ENCODE measurements at regions not wholly inside any gene's neighbourhood (a gene's known extent, or its start where the extent isn't known, plus 50 kb on each side); places are given as distances from the start of the nearest gene placed in this dataset.

DNA sequence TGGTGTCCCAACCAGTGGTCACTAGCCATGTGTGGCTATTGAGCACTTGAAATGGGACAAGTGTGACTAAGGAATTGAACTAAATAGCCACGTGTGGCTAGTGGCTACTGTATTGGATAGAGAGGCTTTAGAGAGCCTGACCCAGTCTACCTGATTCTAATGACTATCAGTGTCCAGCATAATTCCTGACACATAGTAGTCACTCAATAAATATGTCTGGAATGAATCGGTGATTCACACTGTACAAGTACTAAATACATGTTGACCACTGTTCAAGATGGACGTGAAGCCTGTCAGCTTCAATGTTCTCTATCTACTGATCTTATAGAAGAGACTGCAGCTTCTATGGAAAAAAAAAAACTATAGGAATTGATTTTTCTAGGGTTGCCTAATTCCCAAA is 57.7 kb upstream of the MAST4 start:
- no peak overlapping the region for H3K9ac ChIP-seq (ENCODE audit: low read length)
- H3K4me2 ChIP-seq (ENCODE audit: low read length) = no peak overlapping the region
- no peaks in the 10 kb centered on the region for H3K36me3 ChIP-seq (ENCODE audit: insufficient read depth, low read length)
- H3K27me3 ChIP-seq (ENCODE audit: insufficient read depth, low read length) = no peaks in the 10 kb centered on the region
- H3K9me3 Mint-ChIP-seq (ENCODE audit: unreplicated experiment) = no peaks in the 10 kb centered on the region
- TF ChIP-seq EZH2 (IDR thresholded peaks at IDR 0.05; ENCODE audit: insufficient read depth, low read length) = no peak
- TF ChIP-seq, protein P1, sequence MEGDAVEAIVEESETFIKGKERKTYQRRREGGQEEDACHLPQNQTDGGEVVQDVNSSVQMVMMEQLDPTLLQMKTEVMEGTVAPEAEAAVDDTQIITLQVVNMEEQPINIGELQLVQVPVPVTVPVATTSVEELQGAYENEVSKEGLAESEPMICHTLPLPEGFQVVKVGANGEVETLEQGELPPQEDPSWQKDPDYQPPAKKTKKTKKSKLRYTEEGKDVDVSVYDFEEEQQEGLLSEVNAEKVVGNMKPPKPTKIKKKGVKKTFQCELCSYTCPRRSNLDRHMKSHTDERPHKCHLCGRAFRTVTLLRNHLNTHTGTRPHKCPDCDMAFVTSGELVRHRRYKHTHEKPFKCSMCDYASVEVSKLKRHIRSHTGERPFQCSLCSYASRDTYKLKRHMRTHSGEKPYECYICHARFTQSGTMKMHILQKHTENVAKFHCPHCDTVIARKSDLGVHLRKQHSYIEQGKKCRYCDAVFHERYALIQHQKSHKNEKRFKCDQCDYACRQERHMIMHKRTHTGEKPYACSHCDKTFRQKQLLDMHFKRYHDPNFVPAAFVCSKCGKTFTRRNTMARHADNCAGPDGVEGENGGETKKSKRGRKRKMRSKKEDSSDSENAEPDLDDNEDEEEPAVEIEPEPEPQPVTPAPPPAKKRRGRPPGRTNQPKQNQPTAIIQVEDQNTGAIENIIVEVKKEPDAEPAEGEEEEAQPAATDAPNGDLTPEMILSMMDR (IDR thresholded peaks at IDR 0.05; ENCODE audit: insufficient read depth, low read depth, low read length) = no peak
- H3K4me3 Mint-ChIP-seq (ENCODE audit: unreplicated experiment) = no peak overlapping the region
- no peaks in the 10 kb centered on the region for H3K9me3 ChIP-seq (ENCODE audit: insufficient read depth, low read depth, low read length)
- peak overlapping the region; percentile 88 for H3K27ac Mint-ChIP-seq (ENCODE audit: unreplicated experiment)
- H4K20me1 ChIP-seq (ENCODE audit: insufficient read depth, low read length) = no peaks in the 10 kb centered on the region
- FAIRE-seq (no peak), DNase-seq (ENCODE audit: low read depth) (peak; percentile 33)
- H3K4me3 ChIP-seq (ENCODE audit: insufficient read depth, low read depth, low read length) = no peak overlapping the region
- H3K36me3 Mint-ChIP-seq (ENCODE audit: low read depth, unreplicated experiment) = no peaks in the 10 kb centered on the region
- H2AFZ ChIP-seq (ENCODE audit: low read depth, low read length) = no peak overlapping the region
- H3K27ac ChIP-seq (ENCODE audit: low read depth, low read length) = no peak overlapping the region
- no peaks in the 10 kb centered on the region for H3K79me2 ChIP-seq (ENCODE audit: insufficient read depth, low read length)
- H3K4me1 ChIP-seq (ENCODE audit: insufficient read depth, low read length) = no peaks in the 10 kb centered on the region
- H3K4me1 Mint-ChIP-seq (ENCODE audit: low read depth, unreplicated experiment) = peaks cover 15% of the 10 kb centered on the region
- peaks cover 2% of the 10 kb centered on the region for H3K27me3 Mint-ChIP-seq (ENCODE audit: low read depth, unreplicated experiment)

DNA sequence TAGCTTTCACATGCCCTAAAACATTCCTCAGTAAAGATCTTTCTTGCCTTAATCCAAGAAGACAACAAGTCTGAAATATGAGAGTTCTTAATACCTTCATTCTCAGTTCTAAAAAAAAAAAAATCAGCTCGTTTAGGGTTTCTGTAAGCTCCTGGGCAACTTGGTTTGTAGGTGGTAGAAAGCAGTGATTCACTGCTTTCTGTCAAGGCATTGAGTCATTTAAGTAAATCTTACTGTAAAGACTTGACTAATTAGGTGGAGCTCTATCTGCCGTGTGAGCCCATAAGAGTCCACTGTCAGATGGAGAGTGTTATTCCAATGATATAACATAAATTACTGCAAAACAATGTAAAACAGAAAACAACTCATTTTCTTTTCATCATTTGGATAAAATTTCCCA is 56.1 kb upstream of the MAST4 start:
- Mint-ChIP-seq H3K4me1 (ENCODE audit: low read depth, unreplicated experiment) (peaks cover 15% of the 10 kb centered on the region), H3K4me3 (ENCODE audit: unreplicated experiment) (no peak overlapping the region), H3K36me3 (ENCODE audit: low read depth, unreplicated experiment) (no peaks in the 10 kb centered on the region), H3K9me3 (ENCODE audit: unreplicated experiment) (no peaks in the 10 kb centered on the region), H3K27me3 (ENCODE audit: low read depth, unreplicated experiment) (peaks cover 2% of the 10 kb centered on the region), H3K27ac (ENCODE audit: unreplicated experiment) (no peak overlapping the region)
- H3K27me3 ChIP-seq (ENCODE audit: insufficient read depth, low read length) = no peaks in the 10 kb centered on the region
- H3K4me3 ChIP-seq (ENCODE audit: insufficient read depth, low read depth, low read length) = no peak overlapping the region
- no peaks in the 10 kb centered on the region for H3K79me2 ChIP-seq (ENCODE audit: insufficient read depth, low read length)
- no peak overlapping the region for H3K9ac ChIP-seq (ENCODE audit: low read length)
- no peaks in the 10 kb centered on the region for H3K36me3 ChIP-seq (ENCODE audit: insufficient read depth, low read length)
- no peak overlapping the region for H3K4me2 ChIP-seq (ENCODE audit: low read length)
- H3K4me1 ChIP-seq (ENCODE audit: insufficient read depth, low read length) = no peaks in the 10 kb centered on the region
- TF ChIP-seq, protein P1 (IDR thresholded peaks at IDR 0.05; ENCODE audit: insufficient read depth, low read depth, low read length) = no peak
- TF ChIP-seq EZH2 (IDR thresholded peaks at IDR 0.05; ENCODE audit: insufficient read depth, low read length) = no peak
- H3K9me3 ChIP-seq (ENCODE audit: insufficient read depth, low read depth, low read length) = no peaks in the 10 kb centered on the region
- FAIRE-seq (no peak), DNase-seq (ENCODE audit: low read depth) (peak; percentile 37)
- no peak overlapping the region for H2AFZ ChIP-seq (ENCODE audit: low read depth, low read length)
- H3K27ac ChIP-seq (ENCODE audit: low read depth, low read length) = no peak overlapping the region
- no peaks in the 10 kb centered on the region for H4K20me1 ChIP-seq (ENCODE audit: insufficient read depth, low read length)

DNA sequence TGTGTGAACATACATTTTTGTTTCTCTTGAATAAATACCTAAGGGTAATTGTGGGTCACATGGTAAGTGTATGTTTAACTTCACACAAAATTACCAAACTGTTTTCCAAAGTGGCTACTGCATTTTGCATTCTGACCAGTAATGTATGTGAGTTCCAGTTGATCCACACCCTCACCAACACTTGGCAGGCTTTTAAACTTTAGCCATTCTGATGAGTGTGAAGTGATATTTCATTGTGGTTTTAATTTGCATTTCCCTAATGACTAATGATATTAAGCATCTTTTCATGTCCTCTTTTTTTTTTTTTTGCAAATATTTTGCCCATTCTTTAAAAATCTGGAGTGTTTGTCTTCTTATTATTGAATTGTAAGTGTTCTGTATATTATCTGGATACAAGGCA is 53.5 kb upstream of the MAST4 start:
- no peaks in the 10 kb centered on the region for H3K4me1 ChIP-seq (ENCODE audit: insufficient read depth, low read length)
- Mint-ChIP-seq H3K9me3 (ENCODE audit: unreplicated experiment) (no peaks in the 10 kb centered on the region), H3K4me1 (ENCODE audit: low read depth, unreplicated experiment) (peaks cover 15% of the 10 kb centered on the region), H3K36me3 (ENCODE audit: low read depth, unreplicated experiment) (no peaks in the 10 kb centered on the region), H3K4me3 (ENCODE audit: unreplicated experiment) (no peak overlapping the region), H3K27me3 (ENCODE audit: low read depth, unreplicated experiment) (no peaks in the 10 kb centered on the region), H3K27ac (ENCODE audit: unreplicated experiment) (no peak overlapping the region)
- no peaks in the 10 kb centered on the region for H3K27me3 ChIP-seq (ENCODE audit: insufficient read depth, low read length)
- H3K9ac ChIP-seq (ENCODE audit: low read length) = no peak overlapping the region
- no peak overlapping the region for H3K27ac ChIP-seq (ENCODE audit: low read depth, low read length)
- H3K9me3 ChIP-seq (ENCODE audit: insufficient read depth, low read depth, low read length) = no peaks in the 10 kb centered on the region
- no peak overlapping the region for H2AFZ ChIP-seq (ENCODE audit: low read depth, low read length)
- DNase-seq (ENCODE audit: low read depth) (no peak), FAIRE-seq (no peak)
- no peak for TF ChIP-seq EZH2 (IDR thresholded peaks at IDR 0.05; ENCODE audit: insufficient read depth, low read length)
- TF ChIP-seq, protein P1 (IDR thresholded peaks at IDR 0.05; ENCODE audit: insufficient read depth, low read depth, low read length) = no peak
- H3K36me3 ChIP-seq (ENCODE audit: insufficient read depth, low read length) = no peaks in the 10 kb centered on the region
- H3K79me2 ChIP-seq (ENCODE audit: insufficient read depth, low read length) = no peaks in the 10 kb centered on the region
- no peak overlapping the region for H3K4me3 ChIP-seq (ENCODE audit: insufficient read depth, low read depth, low read length)
- no peak overlapping the region for H3K4me2 ChIP-seq (ENCODE audit: low read length)
- H4K20me1 ChIP-seq (ENCODE audit: insufficient read depth, low read length) = no peaks in the 10 kb centered on the region

Data from astrocyte (in vitro differentiated cells and primary cell).